Testis (tissue), 2 donors: ENCODE measurements at regions not wholly inside any gene's neighbourhood (a gene's known extent, or its start where the extent isn't known, plus 50 kb on each side); places are given as distances from the start of the nearest gene placed in this dataset.

ENCODE experiments used
- DNase-seq: peaks from one replicate; pipeline ENCODE4 v3.0.0-alpha.2; 2019
- H3K27ac ChIP-seq, 2 donors: fragments of 200-600 bp; sonication (generic); one replicate each; pipeline ENCODE4 v1.5.1; 2019
- H3K27me3 ChIP-seq: fragments of 200-600 bp; sonication (generic); one replicate; pipeline ENCODE4 v1.5.1; 2019
- H3K36me3 ChIP-seq: fragments of 200-600 bp; sonication (generic); one replicate; pipeline ENCODE4 v1.5.1; 2017; ENCODE audit warnings: low read depth; ENCODE audit errors: missing control alignments
- H3K4me1 ChIP-seq: fragments of 200-600 bp; sonication (generic); one replicate; pipeline ENCODE4 v1.5.1; 2019
- H3K4me3 ChIP-seq, 2 donors: fragments of 200-600 bp; sonication (generic); one replicate each; pipeline ENCODE4 v1.5.1; 2017 to 2019
- H3K9me3 ChIP-seq: fragments of 200-600 bp; sonication (generic); one replicate; pipeline ENCODE4 v1.5.1; 2017
- CTCF ChIP-seq, 3 experiments: fragments of 450-650 bp in 2 of 3; fragments of 200-600 bp in 1 of 3; sonication (generic) in 1 of 3; IDR thresholded peaks; one replicate each; pipeline ENCODE4 v1.5.1; 2016 to 2019; ENCODE audit warnings: antibody characterized with exemption in 3 of 3, mild to moderate bottlenecking in 2 of 3, moderate library complexity in 1 of 3
- POLR2A ChIP-seq: fragments of 450-650 bp; IDR thresholded peaks from one replicate; pipeline ENCODE4 v1.6.1; 2017; ENCODE audit warnings: antibody characterized with exemption, mild to moderate bottlenecking, moderate library complexity
- WGBS, 2 donors: methylation state at CpG; one replicate each; pipeline ENCODE4 v1.1.5; 2018; 5-methylcytosine and 5-hydroxymethylcytosine counted together
- intact Hi-C: fragments of 100-400 bp; cut with DNase I; formaldehyde crosslinking; loops from one replicate; pipeline ENCODE4 v1.15.1; 2023; ENCODE audit warnings: low total_unique reads

GRCh38 chr1:57638239-57638638 lies 214.4 kb upstream of the DAB1 start:
- Histone ChIP-seq H3K4me1 (no peaks in the 10 kb centered on the region), H3K36me3 (no peaks in the 10 kb centered on the region), H3K9me3 (no peaks in the 10 kb centered on the region), H3K27ac (no peak overlapping the region), H3K27me3 (no peaks in the 10 kb centered on the region), H3K4me3 (no peak overlapping the region)
- 70 to 77% methylated on average over 1 of the region's 1 CpG for WGBS, 2 donors
- DNase-seq = no peak
- TF ChIP-seq CTCF (IDR thresholded peaks at IDR 0.05) (no peak), POLR2A (no peak)
- intact Hi-C loops = no loop called here

GRCh38 chr1:57637155-57637554 lies 213.3 kb upstream of the DAB1 start:
- no peak overlapping the region for H3K27ac ChIP-seq
- DNase-seq = no peak
- H3K27me3 ChIP-seq = no peaks in the 10 kb centered on the region
- no peak overlapping the region for H3K4me3 ChIP-seq
- no peaks in the 10 kb centered on the region for H3K9me3 ChIP-seq
- intact Hi-C loops = no loop called here
- H3K4me1 ChIP-seq = no peaks in the 10 kb centered on the region
- no peaks in the 10 kb centered on the region for H3K36me3 ChIP-seq
- TF ChIP-seq POLR2A = no peak
- no peak for TF ChIP-seq CTCF (IDR thresholded peaks at IDR 0.05)
- WGBS, 2 donors = 49 to 51% methylated on average over 2 of the region's 2 CpGs

- TF ChIP-seq POLR2A = no peak
- TF ChIP-seq CTCF (IDR thresholded peaks at IDR 0.05) = no peak
- 88 to 91% methylated on average over 3 of the region's 3 CpGs for WGBS, 2 donors
- no peaks in the 10 kb centered on the region for H3K36me3 ChIP-seq
- H3K4me3 ChIP-seq = no peak overlapping the region
- no peaks in the 10 kb centered on the region for H3K9me3 ChIP-seq
- no peaks in the 10 kb centered on the region for H3K4me1 ChIP-seq
- intact Hi-C loops = no loop called here
- no peaks in the 10 kb centered on the region for H3K27me3 ChIP-seq
- no peak overlapping the region for H3K27ac ChIP-seq
- no peak for DNase-seq
Observed at GRCh38 chr1:57633881-57634280, 210.0 kb upstream of the DAB1 start.

- H3K4me3 ChIP-seq = no peak overlapping the region
- no peak for DNase-seq
- no peaks in the 10 kb centered on the region for H3K4me1 ChIP-seq
- no peaks in the 10 kb centered on the region for H3K27me3 ChIP-seq
- intact Hi-C loops = no loop called here
- no peaks in the 10 kb centered on the region for H3K9me3 ChIP-seq
- no peak for TF ChIP-seq CTCF (IDR thresholded peaks at IDR 0.05)
- TF ChIP-seq POLR2A = no peak
- no peaks in the 10 kb centered on the region for H3K36me3 ChIP-seq
- 60 to 67% methylated on average over 4 of the region's 4 CpGs for WGBS, 2 donors
- no peak overlapping the region for H3K27ac ChIP-seq
Observed at GRCh38 chr1:57633056-57633455, 209.2 kb upstream of the DAB1 start.

GRCh38 chr1:57632401-57632800 lies 208.5 kb upstream of the DAB1 start:
- no peaks in the 10 kb centered on the region for H3K9me3 ChIP-seq
- no peak for TF ChIP-seq CTCF (IDR thresholded peaks at IDR 0.05)
- no peak for TF ChIP-seq POLR2A
- DNase-seq = no peak
- H3K27me3 ChIP-seq = no peaks in the 10 kb centered on the region
- H3K36me3 ChIP-seq = no peaks in the 10 kb centered on the region
- H3K4me1 ChIP-seq = no peaks in the 10 kb centered on the region
- no peak overlapping the region for H3K27ac ChIP-seq
- WGBS, 2 donors = 62 to 72% methylated on average over 3 of the region's 3 CpGs
- intact Hi-C loops = no loop called here
- H3K4me3 ChIP-seq = no peak overlapping the region
